SK-N-MC (cell line): ENCODE measurements at regions not wholly inside any gene's neighbourhood (a gene's known extent, or its start where the extent isn't known, plus 50 kb on each side); places are given as distances from the start of the nearest gene placed in this dataset.

Experiments used
- EZH2 ChIP-seq: fragments of 200-600 bp; sonication (generic); IDR thresholded peaks from one replicate; pipeline ENCODE4 v1.6.1; 2017; ENCODE audit warnings: antibody characterized with exemption
- POLR2AphosphoS5 ChIP-seq: IDR thresholded peaks from 2 replicates; pipeline ENCODE4 v1.6.1; 2012; ENCODE audit warnings: mild to moderate bottlenecking, low read depth, low read length, borderline replicate concordance

DNA sequence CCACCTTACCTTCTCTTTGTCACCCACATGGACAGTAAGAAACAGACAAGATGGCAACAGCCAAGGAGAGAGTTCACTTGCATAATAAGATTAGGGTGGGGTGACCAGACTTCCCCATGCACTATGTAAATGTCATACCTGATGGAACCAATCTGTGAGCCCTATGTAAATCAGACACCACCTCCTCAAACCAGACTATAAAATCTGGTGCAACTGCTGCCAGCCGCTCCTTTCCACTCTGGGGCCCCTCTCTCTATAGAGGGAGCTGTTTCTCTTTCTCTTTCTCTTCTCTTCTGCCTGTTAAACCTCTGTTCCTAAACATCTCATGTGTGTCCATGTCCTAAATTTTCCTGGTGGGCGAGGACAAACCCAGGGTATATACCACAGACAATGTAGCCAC is 405.5 kb upstream of the CNTN4 start:
- TF ChIP-seq EZH2, result no peak
- TF ChIP-seq POLR2AphosphoS5, result no peak
